ENCODE measurements at regions not wholly inside any gene's neighbourhood (a gene's known extent, or its start where the extent isn't known, plus 50 kb on each side); places are given as distances from the start of the nearest gene placed in this dataset.

DNA sequence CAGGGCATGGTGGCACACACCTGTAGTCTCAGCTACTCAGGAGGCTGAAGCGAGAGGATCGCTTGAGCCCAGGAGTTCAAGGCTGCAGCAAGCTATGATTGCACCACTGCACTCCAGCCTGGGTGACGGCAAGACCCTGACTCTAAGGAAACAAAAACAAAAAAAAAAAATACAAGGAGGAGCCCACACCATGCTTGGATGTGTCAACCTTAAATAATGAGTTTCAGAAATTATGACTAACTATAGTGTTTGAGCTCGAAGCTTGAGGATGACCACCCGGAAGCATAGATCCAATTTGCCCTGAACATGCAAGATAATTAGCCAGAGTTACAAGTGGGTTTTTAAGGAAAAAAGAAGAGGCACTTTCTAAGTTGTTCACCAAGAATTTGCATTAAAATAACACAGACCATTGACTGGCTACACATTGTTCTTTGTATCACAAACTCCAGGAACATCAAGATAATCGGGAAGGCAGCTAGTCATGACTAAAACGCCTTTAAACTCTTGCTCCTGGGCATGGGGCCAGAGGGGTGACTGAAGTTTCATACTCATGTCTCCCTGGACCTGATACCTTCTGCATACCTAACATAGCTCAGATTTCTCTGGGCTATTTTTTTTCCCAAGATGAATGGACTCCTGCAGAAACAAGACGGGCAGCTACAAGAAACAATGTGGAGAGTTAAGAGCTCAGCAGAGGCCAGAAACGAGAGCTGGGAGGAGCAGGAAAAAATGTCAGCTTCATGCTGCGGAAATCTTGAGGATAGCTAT, 289.6 kb downstream of the PREX1 start:
- no peak for ATAC-seq
- Histone ChIP-seq H4K20me1 (ENCODE audit: control insufficient read depth, insufficient read depth) (no peaks in the 10 kb centered on the region), H3K27me3 (replicated peaks in 1 of 2; ENCODE audit: control insufficient read depth in 2 of 2, insufficient read depth in 2 of 2, low read length in 1 of 2) (0 out of 4 replicates have a peak, but pooled peaks cover 0 to 3% of the 10 kb centered on the region in 2 experiments), H3K4me2 (ENCODE audit: control insufficient read depth, insufficient read depth) (no peak overlapping the region), H3K36me3 (ENCODE audit: control insufficient read depth in 2 of 2, insufficient read depth in 2 of 2, low read length in 1 of 2) (no peaks in the 10 kb centered on the region), H3K9me3 (replicated peaks; ENCODE audit: control insufficient read depth, insufficient read depth, low read length) (peaks cover 8% of the 10 kb centered on the region), H3K9ac (ENCODE audit: control insufficient read depth, insufficient read depth, low read length) (no peak overlapping the region), H3K79me2 (ENCODE audit: control insufficient read depth, insufficient read depth, low read length) (no peaks in the 10 kb centered on the region), H3K4me1 (ENCODE audit: control insufficient read depth, insufficient read depth, low read length) (peaks cover 11% of the 10 kb centered on the region), H2AFZ (ENCODE audit: control insufficient read depth, low read depth, low read length) (no peak overlapping the region), H3K4me3 (no peak overlapping the region), H3K27ac (ENCODE audit: control insufficient read depth, insufficient read depth) (no peak overlapping the region)
- DNase-seq (ENCODE audit: low read depth, low spot score): no peak
- in situ Hi-C loops (cut with MboI) (no loop called here), intact Hi-C loops (cut with micrococcal nuclease; ENCODE audit: unreplicated experiment) (no loop called here)
- ChIA-PET CTCF (interaction anchor here (1.3 to 1.7 kb wide), 2 partner anchors 8 to 82 kb away, joined by 3 to 4 read pairs; no protein-coding TSS in a partner anchor), POLR2A (interaction anchor here (0.6 kb wide), 1 partner anchor 310 kb away, joined by 3 read pairs; no protein-coding TSS in a partner anchor), SMC1A (ENCODE audit: uncharacterized antibody, unreplicated experiment) (interaction anchor here (1.0 kb wide), 1 partner anchor 12 kb away, joined by 3 read pairs; no protein-coding TSS in a partner anchor), RAD21 (ENCODE audit: unreplicated experiment) (interaction anchor here (0.9 to 1.4 kb wide), 2 partner anchors 22 to 82 kb away, joined by 3 to 4 read pairs; no protein-coding TSS in a partner anchor)
- TF ChIP-seq, protein P1, sequence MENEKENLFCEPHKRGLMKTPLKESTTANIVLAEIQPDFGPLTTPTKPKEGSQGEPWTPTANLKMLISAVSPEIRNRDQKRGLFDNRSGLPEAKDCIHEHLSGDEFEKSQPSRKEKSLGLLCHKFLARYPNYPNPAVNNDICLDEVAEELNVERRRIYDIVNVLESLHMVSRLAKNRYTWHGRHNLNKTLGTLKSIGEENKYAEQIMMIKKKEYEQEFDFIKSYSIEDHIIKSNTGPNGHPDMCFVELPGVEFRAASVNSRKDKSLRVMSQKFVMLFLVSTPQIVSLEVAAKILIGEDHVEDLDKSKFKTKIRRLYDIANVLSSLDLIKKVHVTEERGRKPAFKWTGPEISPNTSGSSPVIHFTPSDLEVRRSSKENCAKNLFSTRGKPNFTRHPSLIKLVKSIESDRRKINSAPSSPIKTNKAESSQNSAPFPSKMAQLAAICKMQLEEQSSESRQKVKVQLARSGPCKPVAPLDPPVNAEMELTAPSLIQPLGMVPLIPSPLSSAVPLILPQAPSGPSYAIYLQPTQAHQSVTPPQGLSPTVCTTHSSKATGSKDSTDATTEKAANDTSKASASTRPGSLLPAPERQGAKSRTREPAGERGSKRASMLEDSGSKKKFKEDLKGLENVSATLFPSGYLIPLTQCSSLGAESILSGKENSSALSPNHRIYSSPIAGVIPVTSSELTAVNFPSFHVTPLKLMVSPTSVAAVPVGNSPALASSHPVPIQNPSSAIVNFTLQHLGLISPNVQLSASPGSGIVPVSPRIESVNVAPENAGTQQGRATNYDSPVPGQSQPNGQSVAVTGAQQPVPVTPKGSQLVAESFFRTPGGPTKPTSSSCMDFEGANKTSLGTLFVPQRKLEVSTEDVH (IDR thresholded peaks at IDR 0.05; ENCODE audit: low read depth, partially characterized antibody): no peak
- TF ChIP-seq EED (IDR thresholded peaks at IDR 0.05; ENCODE audit: low read depth) (no peak), SIN3A (IDR thresholded peaks at IDR 0.05; ENCODE audit: low read depth, low read length) (no peak), SPI1 (IDR thresholded peaks at IDR 0.05; ENCODE audit: borderline replicate concordance, insufficient read depth, low read depth, low read length) (no peak), ZSCAN29 (IDR thresholded peaks at IDR 0.05) (no peak), PAX5 (IDR thresholded peaks at IDR 0.05; ENCODE audit: borderline replicate concordance, low read depth, low read length) (no peak), FOXK2 (IDR thresholded peaks at IDR 0.05) (no peak), IKZF2 (IDR thresholded peaks at IDR 0.05) (no peak), HCFC1 (IDR thresholded peaks at IDR 0.05; ENCODE audit: low read length) (no peak), TCF3 (IDR thresholded peaks at IDR 0.05; ENCODE audit: borderline replicate concordance, insufficient read depth, low read depth, low read length) (no peak)
- TF ChIP-seq, protein P2, sequence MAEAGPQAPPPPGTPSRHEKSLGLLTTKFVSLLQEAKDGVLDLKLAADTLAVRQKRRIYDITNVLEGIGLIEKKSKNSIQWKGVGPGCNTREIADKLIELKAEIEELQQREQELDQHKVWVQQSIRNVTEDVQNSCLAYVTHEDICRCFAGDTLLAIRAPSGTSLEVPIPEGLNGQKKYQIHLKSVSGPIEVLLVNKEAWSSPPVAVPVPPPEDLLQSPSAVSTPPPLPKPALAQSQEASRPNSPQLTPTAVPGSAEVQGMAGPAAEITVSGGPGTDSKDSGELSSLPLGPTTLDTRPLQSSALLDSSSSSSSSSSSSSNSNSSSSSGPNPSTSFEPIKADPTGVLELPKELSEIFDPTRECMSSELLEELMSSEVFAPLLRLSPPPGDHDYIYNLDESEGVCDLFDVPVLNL (IDR thresholded peaks at IDR 0.05; ENCODE audit: low read depth, low read length): no peak
- FAIRE-seq: no peak
- no TSS peak for BruUV-seq (replicated peaks)
- WGBS (ENCODE audit: insufficient coverage, insufficient replicate concordance, low lambda C conversion rate, missing lambda C conversion rate): 43% methylated on average over 10 of the region's 10 CpGs
